Dermis microvascular lymphatic vessel endothelial cell (primary cell): ENCODE measurements at regions not wholly inside any gene's neighbourhood (a gene's known extent, or its start where the extent isn't known, plus 50 kb on each side); places are given as distances from the start of the nearest gene placed in this dataset.

Source experiments
- DNase-seq, 2 donors: peaks; one replicate each; pipeline versions ENCODE4 v3.0.0 to v3.0.0-alpha.2; 2010; ENCODE audit warnings: low read depth in 2 of 2

GRCh38 chr3:168531116-168531515, 435.4 kb upstream of the GOLIM4 start:
- DNase-seq: no peak

DNA sequence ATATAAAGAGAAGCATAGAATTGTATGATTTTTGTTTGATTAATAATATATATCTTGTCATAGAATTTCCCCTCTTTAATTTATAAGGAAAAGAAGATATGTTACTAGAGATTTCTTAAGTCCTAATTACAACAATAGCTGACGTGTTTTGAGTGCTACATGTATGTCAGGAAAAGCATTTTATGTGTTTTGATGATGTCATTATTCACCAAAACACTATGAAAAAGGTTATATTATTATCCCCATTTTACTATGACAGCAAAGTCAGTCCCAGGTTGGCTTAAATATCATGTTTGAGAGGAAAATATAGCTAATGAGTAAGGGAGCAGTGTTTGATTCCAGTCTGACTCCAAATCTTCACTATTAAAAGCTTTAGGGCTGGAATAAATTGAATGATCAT, 428.4 kb upstream of the GOLIM4 start:
- no peak for DNase-seq

DNA sequence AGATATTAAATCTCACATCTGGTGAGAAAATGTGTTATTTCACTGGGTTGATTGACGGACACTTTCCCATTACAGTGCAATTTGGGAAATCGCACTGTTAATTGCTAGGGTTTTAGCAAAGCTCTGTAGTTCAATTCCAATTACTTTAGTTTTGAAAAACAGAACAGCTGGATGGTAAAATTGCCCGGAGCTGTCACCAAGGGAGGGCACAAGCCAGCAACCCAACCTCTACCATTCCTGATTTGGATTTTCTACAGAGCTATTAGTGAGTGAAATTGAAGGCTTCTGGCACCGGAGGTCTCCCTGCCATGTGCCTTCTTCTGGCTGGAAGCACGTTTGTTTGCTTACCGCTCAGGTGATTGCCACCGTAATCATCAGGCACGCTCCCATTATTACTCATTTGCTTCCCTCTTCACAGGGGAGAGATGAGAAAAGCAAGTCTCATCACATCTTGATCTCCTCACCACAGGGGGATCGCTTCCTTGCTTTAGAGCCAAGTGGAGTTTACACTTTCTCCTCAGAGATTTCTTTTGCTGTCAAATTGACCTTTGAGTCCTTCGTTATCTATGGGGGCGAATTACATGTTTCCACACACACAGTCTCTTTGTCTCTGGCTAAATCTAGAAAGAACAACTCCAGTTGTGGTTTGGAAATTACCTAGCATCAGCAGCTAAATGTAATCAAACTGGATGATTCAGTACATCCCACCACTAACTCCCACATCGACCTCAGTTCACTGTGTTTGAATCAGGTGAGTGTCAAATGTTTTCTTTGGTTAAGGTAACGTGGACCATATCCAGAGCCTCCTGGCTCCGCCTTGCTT, 421.7 kb upstream of the GOLIM4 start:
- DNase-seq: no peak

DNA sequence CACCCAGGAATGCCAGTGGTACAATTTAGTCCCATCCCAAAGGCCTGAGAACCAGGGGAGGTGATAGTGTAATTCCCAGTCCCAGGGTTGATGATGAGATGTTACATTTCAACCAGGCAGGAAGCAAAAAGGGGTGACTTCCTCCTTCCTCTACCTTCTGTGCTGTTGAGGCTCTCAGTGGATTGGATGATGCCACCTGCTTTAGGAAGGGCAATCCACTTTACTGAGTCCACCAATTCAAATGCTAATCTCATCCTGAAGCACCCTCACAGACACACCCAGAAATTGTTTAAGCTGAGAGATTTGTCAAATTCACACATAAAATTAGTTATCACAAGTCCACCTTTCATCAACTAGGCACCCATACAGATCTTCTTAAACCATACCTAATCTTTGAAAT, 418.5 kb upstream of the GOLIM4 start:
- DNase-seq: no peak

GRCh38 chr3:168512802-168513201, 417.1 kb upstream of the GOLIM4 start:
- no peak for DNase-seq

GRCh38 chr3:168511428-168512014, 415.8 kb upstream of the GOLIM4 start:
- DNase-seq: peak in 1 of 2 donors; percentile 28

DNA sequence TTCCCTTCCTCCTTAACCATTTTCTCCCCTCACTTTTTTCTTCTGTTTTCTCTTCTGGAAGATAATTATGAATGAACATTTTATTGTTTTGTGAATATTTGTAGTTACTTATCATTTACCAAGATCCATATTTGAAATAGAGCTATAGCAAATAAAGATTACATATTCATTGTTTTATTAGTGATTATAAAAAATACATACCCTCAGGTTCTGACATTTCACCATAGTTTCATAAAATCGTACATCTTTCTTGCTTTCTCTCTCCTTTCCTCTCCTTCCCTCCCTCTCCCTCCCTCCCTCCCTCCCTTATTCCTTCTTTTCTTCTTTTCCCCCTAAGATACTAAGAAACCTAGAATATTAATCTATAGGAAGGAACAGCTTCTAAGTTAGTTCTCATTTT, 410.9 kb upstream of the GOLIM4 start:
- DNase-seq: no peak

DNA sequence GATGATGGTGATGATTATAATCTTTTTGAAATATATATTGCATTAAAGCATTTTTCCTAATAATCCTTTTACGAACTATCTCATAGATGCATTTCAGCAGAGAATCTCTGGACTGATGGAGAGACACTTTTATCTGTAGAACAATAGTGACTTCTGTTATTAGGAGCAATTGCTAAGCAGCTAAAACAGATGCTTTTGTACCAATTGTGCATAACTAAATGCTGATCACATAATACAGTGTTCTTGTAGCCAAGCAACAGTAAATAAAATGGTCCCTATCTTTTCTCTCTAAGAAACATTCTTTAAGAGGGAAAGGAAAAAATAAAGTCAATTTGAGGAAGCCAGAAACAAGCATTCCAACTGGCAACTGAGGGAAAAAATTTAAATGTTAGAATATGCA, 405.8 kb upstream of the GOLIM4 start:
- no peak for DNase-seq

DNA sequence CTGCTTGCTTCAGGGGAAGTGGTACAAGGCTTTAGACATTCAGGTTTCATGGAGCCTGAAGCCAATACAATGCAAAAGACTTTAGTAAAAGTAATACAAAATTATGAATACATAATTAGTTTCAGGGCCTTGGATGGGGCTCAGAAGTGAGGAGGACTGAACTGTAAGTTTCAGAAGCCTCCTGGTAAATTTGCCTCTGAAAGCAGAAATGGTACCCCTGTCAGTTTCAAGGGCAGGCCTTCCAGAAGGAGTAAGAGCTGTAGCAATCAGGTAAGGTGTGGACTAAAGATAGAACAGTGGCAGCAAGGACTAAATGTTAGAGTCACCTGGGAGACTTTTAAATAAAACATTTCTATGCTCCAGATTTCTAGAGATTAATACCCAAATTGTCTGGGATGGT, 402.5 kb upstream of the GOLIM4 start:
- DNase-seq: no peak

- no peak for DNase-seq
These were observed 402.0 kb upstream of the GOLIM4 start for GRCh38 chr3:168497741-168498140.

DNA sequence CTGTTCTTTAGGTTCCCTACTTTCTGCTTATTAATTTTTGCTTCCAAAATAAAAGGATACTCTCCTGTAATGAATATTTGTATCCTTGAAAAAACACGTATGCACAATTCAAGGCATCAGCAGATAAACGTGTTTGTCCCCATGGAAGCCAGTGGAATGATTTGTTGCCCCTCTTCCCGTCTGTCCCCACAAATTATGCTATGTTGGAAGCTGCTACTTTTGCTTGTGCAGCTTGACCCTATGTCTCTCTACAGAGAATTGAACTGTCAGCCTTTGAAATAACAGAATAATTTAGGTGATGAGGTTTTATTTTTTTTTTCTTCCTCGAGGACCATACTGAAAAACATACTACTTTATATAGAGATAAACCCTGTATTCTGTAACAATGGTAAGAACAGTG, 401.5 kb upstream of the GOLIM4 start:
- no peak for DNase-seq

DNA sequence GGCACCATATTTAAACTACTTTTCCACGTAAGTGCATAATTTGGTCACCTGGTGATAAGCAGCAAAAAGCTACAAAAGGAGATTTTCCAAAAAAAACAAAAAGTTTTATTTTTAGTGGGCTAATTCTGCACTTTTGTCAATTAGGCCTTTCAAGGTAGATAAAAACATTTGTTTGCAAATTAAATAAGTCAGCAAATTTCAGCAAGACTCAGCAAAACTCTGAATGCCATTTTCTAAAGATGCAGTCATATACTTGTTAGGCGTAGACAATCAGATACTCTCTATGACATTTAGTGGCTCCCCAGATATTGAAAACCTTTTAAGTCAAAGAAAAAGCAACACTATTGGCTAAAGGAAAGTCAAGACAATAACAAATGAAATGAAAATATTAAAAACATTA, 400.2 kb upstream of the GOLIM4 start:
- no peak for DNase-seq

GRCh38 chr3:168495270-168495669, 399.5 kb upstream of the GOLIM4 start:
- no peak for DNase-seq

DNA sequence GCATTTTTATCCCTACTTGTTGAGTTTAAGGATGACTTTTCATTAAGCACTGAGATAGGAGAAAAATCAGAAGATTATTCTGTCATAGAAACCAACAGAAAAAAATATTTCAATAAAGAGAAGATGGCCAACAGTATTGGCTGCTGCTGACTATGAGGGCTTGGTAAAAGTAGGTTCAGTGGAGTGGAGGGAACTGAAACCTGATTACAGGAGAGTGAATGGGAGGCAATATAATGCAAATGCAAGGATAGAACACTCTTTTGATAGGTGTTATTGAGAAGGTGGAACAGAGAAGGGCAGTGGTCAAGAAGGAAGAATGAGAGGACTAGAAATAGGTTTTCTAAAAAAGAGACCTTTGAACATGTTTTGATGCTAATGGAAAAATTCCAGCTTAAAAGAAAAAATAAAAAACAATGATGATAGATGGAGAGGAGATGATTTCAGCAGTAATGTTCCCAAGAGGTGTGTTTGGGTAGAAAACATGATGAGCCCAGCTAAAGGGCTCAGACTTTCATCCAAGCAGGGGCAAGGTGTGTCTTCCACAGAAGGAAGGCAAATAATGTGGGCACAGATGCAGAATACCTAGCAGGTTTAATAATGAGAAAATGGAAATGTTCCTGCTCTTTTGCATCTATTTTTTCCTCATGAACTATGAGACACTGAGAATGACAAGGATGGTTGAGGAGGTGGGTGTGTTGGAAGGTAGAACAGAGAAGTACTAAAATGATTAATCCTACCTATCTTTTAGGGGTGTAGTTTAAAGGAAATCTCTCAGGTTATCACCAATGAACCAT, 397.9 kb upstream of the GOLIM4 start:
- no peak for DNase-seq

DNA sequence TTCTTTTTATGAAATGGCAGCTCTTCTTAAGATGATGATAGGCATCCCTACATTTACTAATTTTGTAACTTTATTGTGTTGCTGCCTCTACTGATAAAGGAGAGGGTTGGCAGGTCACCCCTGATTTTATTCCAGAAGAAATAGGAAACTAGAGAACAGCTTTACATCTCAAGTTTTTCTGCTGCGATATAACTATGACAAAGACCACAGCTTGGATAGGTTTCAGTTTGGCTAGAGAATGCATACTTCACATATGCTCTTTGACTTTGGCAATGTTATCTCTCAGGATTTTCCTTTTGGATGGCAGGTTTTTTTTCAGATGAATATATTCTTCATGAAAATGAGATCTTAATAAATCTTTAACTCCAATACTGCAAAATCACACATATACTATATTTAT, 395.3 kb upstream of the GOLIM4 start:
- no peak for DNase-seq

DNA sequence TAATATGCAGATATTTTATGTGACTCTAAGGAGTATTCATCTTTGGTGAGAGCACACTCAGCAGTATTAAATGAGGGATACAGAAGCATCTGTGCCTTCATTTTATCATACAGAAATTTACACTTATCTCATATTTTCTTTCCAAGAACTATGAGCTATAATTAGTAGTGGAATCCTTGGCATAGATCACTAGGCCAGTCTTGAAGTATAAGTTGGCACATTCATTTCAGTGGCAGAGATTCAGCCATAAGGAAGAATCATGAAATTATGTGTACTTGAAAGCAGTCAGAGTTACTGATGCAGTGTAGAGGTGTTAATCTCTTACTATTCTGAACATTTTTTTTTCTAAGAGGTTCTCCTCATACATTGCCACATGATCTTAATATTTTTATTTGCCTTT, 393.6 kb upstream of the GOLIM4 start:
- no peak for DNase-seq

GRCh38 chr3:168485936-168486335, 390.2 kb upstream of the GOLIM4 start:
- DNase-seq: no peak

GRCh38 chr3:168476360-168476980, 380.7 kb upstream of the GOLIM4 start:
- DNase-seq: no peak

DNA sequence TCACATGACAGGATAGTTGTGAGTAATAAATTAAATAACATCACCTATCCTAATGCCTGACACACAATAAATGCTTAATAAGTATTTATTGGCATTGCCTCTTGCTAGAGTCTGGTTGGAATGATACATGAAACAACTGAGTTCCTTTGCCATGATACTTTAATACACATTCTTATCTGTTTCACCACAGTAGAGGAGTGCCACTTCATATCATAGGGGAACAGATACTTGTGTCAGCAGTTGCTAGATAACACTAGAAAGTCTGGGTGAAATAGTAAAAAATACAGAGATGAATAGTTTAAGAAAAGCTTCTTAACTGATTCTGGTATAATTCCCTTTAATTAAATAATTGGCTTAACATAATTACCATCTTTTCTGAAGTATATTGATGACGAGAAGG, 380.0 kb upstream of the GOLIM4 start:
- DNase-seq: no peak

DNA sequence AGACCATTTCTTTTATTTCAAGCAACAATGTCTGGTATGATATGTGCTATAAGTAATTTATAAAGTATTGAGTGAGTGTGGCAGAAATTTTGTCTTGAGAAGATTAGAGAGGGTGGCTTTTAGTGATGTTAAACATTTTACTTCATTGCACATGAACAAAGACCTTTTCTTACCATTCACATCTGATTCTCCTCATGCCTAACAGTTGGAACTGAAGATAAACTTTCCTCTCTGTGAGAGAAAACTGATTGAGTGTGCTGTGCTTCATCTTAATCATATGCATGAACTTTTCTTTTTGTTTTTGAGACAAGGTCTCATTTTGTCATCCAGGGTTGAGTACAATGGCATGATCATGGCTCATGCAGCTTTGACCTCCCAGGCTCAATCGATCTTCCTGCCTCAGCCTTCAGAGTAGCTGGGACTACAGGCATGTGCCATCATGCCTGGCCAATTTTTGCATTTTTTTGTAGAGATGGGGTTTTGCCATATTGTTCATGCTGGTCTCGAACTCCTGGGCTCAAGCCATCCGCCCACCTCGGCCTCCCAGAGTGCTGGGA, 377.7 kb upstream of the GOLIM4 start:
- no peak for DNase-seq

GRCh38 chr3:168472783-168473182, 377.1 kb upstream of the GOLIM4 start:
- DNase-seq: no peak

GRCh38 chr3:168470380-168470779, 374.7 kb upstream of the GOLIM4 start:
- DNase-seq: no peak
